SH-SY5Y (cell line): ENCODE measurements at regions not wholly inside any gene's neighbourhood (a gene's known extent, or its start where the extent isn't known, plus 50 kb on each side); places are given as distances from the start of the nearest gene placed in this dataset.

Source experiments
- GATA2 ChIP-seq: IDR thresholded peaks from 2 replicates; pipeline ENCODE4 v1.6.1; 2011; ENCODE audit warnings: mild to moderate bottlenecking, low read depth, low read length
- GATA3 ChIP-seq: IDR thresholded peaks from 2 replicates; pipeline ENCODE4 v1.6.1; 2011; ENCODE audit warnings: low read depth, mild to moderate bottlenecking, low read length, moderate library complexity

- TF ChIP-seq GATA2 (no peak), GATA3 (no peak)
Measured at GRCh38 chr9:27653957-27654356, 80.7 kb upstream of the C9orf72 start.
